Keratinocyte (primary cell): ENCODE measurements at regions not wholly inside any gene's neighbourhood (a gene's known extent, or its start where the extent isn't known, plus 50 kb on each side); places are given as distances from the start of the nearest gene placed in this dataset.

ENCODE experiments used
- DNase-seq: peaks from one replicate; pipeline ENCODE4 v3.0.0-alpha.2; 2011; ENCODE audit warnings: low read depth, missing footprints, low spot score
- FAIRE-seq: peaks from 2 replicates; lab custom pipeline; 2011; peaks lifted over from hg19 to GRCh38; lab: Jason Lieb, UNC
- H2AFZ ChIP-seq: 2 replicates; pipeline ENCODE4 v1.6.0; 2012; ENCODE audit warnings: low read length, control low read depth, inconsistent platforms; ENCODE audit not compliant: control insufficient read depth
- H3K27ac ChIP-seq: 2 replicates; pipeline ENCODE4 v1.5.1; 2011; ENCODE audit warnings: low read length; ENCODE audit not compliant: control insufficient read depth, insufficient read depth
- H3K27me3 ChIP-seq: 3 replicates; pipeline ENCODE4 v1.6.0; 2011; ENCODE audit warnings: low read length; ENCODE audit not compliant: control insufficient read depth, insufficient read depth; ENCODE audit errors: extremely low read depth
- H3K36me3 ChIP-seq, 2 experiments: 2 replicates in 1 of 2; 3 replicates in 1 of 2; pipeline ENCODE4 v1.5.1; 2011; ENCODE audit warnings: low read length in 2 of 2, mild to moderate bottlenecking in 1 of 2; ENCODE audit not compliant: control insufficient read depth in 2 of 2, insufficient read depth in 2 of 2; ENCODE audit errors: extremely low read depth in 1 of 2
- H3K4me1 ChIP-seq: 3 replicates; pipeline ENCODE4 v1.5.1; 2011; ENCODE audit warnings: low read length; ENCODE audit not compliant: control insufficient read depth, insufficient read depth; ENCODE audit errors: extremely low read depth
- H3K4me2 ChIP-seq: 3 replicates; pipeline ENCODE4 v1.6.0; 2011; ENCODE audit warnings: low read depth, low read length; ENCODE audit not compliant: control insufficient read depth, insufficient read depth; ENCODE audit errors: extremely low read depth
- H3K4me3 ChIP-seq, 3 experiments: fragments of 200-600 bp in 1 of 3; sonication (generic) in 1 of 3; 2 replicates in 2 of 3; 3 replicates in 1 of 3; pipeline ENCODE4 v1.5.1; 2011 to 2016; ENCODE audit warnings: low read length in 3 of 3, mild to moderate bottlenecking in 3 of 3, control low read depth in 2 of 3, inconsistent platforms in 1 of 3, low read depth in 1 of 3, mixed read lengths in 1 of 3, mixed run types in 1 of 3, moderate library complexity in 1 of 3; ENCODE audit not compliant: control insufficient read depth in 2 of 3, insufficient read depth in 2 of 3; ENCODE audit errors: extremely low read depth in 1 of 3
- H3K79me2 ChIP-seq: 2 replicates; pipeline ENCODE4 v1.6.0; 2012; ENCODE audit warnings: low read length; ENCODE audit not compliant: control insufficient read depth, insufficient read depth
- H3K9ac ChIP-seq: 3 replicates; pipeline ENCODE4 v1.6.0; 2011; ENCODE audit warnings: low read length; ENCODE audit not compliant: control insufficient read depth, insufficient read depth; ENCODE audit errors: extremely low read depth
- H3K9me1 ChIP-seq: 3 replicates; pipeline ENCODE4 v1.6.0; 2011; ENCODE audit warnings: low read length; ENCODE audit not compliant: control insufficient read depth, insufficient read depth; ENCODE audit errors: extremely low read depth
- H3K9me3 ChIP-seq: 2 replicates; pipeline ENCODE4 v1.5.1; 2012; ENCODE audit warnings: low read depth, low read length; ENCODE audit not compliant: control insufficient read depth
- H4K20me1 ChIP-seq: 3 replicates; pipeline ENCODE4 v1.6.0; 2011; ENCODE audit warnings: low read length; ENCODE audit not compliant: control insufficient read depth, insufficient read depth; ENCODE audit errors: extremely low read depth
- EZH2 ChIP-seq: IDR thresholded peaks from one replicate; pipeline ENCODE4 v1.6.1; 2012; ENCODE audit warnings: inconsistent platforms, mild to moderate bottlenecking, low read length, moderate library complexity
- dilution Hi-C: fragments of 300-500 bp; cut with MboI; formaldehyde crosslinking; loops from one replicate; pipeline ENCODE4 v1.7.0; 2020; ENCODE audit warnings: low sequenced_read_pairs; ENCODE audit not compliant: extremely low pct_ligation_motif_present
- TF ChIP-seq, protein P1 (sequence below), 3 experiments: IDR thresholded peaks in 1 of 3; conservative IDR thresholded peaks in 1 of 3; optimal IDR thresholded peaks in 1 of 3; 2 replicates in 2 of 3; 3 replicates in 1 of 3; pipeline versions ENCODE3 to v1.5.1; 2011; ENCODE audit warnings: low read length in 3 of 3, mild to moderate bottlenecking in 3 of 3, moderate library complexity in 2 of 3, control low read depth in 1 of 3, inconsistent platforms in 1 of 3; ENCODE audit not compliant: insufficient read depth in 2 of 3; ENCODE audit errors: extremely low read depth in 1 of 3

DNA sequence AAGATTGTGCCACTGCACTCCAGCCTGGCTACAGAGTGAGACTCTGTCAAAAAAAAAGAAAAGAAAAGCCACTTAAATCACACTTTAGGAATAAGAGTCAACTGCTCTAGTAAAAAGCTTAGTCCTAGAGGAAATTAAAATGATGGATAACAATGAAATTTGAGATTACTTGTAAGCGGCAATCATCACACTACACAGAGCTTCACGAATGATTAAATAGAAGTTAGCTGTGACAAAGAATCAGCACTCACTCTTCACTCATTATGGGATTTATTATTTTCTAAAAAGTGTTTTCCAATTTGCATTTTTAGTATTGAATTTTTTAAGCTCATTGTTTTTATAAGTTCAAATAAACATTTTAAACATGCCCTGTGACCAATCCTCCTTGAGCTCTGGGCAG, 718.0 kb downstream of the UTRN start:
- H3K27ac ChIP-seq: no peak overlapping the region
- no peak for DNase-seq
- H2AFZ ChIP-seq: no peak overlapping the region
- no peaks in the 10 kb centered on the region for H3K27me3 ChIP-seq
- H3K36me3 ChIP-seq: no peaks in the 10 kb centered on the region
- no peaks in the 10 kb centered on the region for H3K9me1 ChIP-seq
- FAIRE-seq: no peak
- TF ChIP-seq, protein P1, sequence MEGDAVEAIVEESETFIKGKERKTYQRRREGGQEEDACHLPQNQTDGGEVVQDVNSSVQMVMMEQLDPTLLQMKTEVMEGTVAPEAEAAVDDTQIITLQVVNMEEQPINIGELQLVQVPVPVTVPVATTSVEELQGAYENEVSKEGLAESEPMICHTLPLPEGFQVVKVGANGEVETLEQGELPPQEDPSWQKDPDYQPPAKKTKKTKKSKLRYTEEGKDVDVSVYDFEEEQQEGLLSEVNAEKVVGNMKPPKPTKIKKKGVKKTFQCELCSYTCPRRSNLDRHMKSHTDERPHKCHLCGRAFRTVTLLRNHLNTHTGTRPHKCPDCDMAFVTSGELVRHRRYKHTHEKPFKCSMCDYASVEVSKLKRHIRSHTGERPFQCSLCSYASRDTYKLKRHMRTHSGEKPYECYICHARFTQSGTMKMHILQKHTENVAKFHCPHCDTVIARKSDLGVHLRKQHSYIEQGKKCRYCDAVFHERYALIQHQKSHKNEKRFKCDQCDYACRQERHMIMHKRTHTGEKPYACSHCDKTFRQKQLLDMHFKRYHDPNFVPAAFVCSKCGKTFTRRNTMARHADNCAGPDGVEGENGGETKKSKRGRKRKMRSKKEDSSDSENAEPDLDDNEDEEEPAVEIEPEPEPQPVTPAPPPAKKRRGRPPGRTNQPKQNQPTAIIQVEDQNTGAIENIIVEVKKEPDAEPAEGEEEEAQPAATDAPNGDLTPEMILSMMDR (optimal IDR thresholded peaks at IDR 0.05 in 1 of 3, IDR thresholded peaks at IDR 0.05 in 1 of 3, conservative IDR thresholded peaks at IDR 0.05 in 1 of 3; ENCODE audit: extremely low read depth in 1 of 3, insufficient read depth in 2 of 3, low read length in 3 of 3): no peak
- TF ChIP-seq EZH2: no peak
- H3K79me2 ChIP-seq: no peaks in the 10 kb centered on the region
- dilution Hi-C loops: no loop called here
- no peak overlapping the region for H3K9ac ChIP-seq
- no peak overlapping the region for H3K4me3 ChIP-seq
- H3K4me2 ChIP-seq: no peak overlapping the region
- H3K9me3 ChIP-seq: no peaks in the 10 kb centered on the region
- no peaks in the 10 kb centered on the region for H3K4me1 ChIP-seq
- H4K20me1 ChIP-seq: no peaks in the 10 kb centered on the region

DNA sequence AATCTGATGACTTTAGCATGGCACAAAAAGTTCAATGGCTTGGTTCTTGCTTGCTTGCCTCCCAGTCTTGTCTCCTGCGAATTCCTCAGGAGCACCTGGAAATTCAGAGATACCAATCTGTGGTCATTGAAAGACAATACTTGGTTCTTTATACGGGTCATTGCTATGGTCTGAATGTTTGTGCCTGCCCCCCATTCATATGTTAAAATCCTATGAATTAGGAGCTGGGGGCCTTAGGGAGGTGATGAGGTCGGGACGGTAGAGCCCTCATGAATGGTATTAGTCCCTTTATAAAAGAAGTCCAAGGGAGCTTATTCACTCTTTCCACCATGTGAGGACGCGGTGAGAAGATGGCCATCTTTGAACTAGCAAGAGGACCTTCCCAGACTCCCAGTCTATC, 721.8 kb downstream of the UTRN start:
- dilution Hi-C loops: no loop called here
- DNase-seq (no peak), FAIRE-seq (no peak)

More for the DNA sequence above, 721.8 kb downstream of the UTRN start:
- Histone ChIP-seq H3K9me3 (no peaks in the 10 kb centered on the region), H3K27me3 (no peaks in the 10 kb centered on the region), H4K20me1 (no peaks in the 10 kb centered on the region), H2AFZ (no peak overlapping the region), H3K27ac (no peak overlapping the region), H3K9ac (no peak overlapping the region), H3K4me2 (no peak overlapping the region), H3K79me2 (no peaks in the 10 kb centered on the region), H3K9me1 (no peaks in the 10 kb centered on the region), H3K4me3 (no peak overlapping the region), H3K36me3 (no peaks in the 10 kb centered on the region), H3K4me1 (no peaks in the 10 kb centered on the region)
- no peak for TF ChIP-seq EZH2
- TF ChIP-seq, protein P1 (optimal IDR thresholded peaks at IDR 0.05 in 1 of 3, IDR thresholded peaks at IDR 0.05 in 1 of 3, conservative IDR thresholded peaks at IDR 0.05 in 1 of 3; ENCODE audit: extremely low read depth in 1 of 3, insufficient read depth in 2 of 3, low read length in 3 of 3): no peak
